ENCODE measurements at regions not wholly inside any gene's neighbourhood (a gene's known extent, or its start where the extent isn't known, plus 50 kb on each side); places are given as distances from the start of the nearest gene placed in this dataset.

DNA sequence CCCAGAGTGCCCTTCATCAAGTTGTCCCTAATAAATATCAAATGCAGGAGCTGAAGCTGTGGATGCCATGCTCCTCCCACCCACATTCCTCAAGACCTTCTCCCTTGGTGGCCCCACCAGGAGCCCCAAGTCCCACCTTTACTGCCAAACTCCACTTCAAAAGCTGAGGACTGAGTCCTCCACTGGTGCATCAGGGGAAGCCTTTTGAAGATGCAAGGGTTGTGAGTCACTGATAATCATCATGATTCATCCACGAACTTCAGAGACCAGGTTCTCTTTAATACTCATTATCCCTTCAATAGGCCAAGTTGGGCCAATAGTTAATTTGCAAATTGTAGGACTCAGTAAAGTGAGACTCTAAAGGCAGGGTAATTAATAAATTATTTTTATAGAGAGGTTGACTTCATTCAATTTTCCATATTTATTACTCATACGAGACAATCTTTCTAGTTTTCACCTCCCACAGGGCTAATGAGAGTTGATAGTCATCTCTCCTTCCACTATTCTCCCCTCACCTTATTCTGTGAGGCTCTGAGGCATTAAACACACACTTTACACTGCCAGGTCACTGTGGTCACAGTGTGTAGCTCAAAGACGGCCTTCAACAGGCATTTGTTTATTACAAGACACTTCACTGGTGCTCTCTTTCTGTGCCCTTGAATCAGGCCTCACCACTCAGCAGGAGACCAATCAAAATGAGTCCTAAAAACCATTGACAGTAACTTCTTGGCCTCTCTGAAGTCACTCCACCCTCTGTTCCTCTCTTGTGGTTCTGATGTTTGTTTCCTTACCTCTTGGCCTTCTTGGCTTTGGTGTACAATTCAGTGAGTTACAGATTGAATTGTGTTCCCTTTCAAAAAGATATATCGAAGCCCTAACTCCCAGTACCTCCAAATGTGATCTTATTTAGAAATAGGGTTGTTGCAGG is 99.9 kb downstream of the TRIB2 start:
- TF ChIP-seq POLR2AphosphoS5 (IDR thresholded peaks at IDR 0.05; ENCODE audit: low read depth, low read length) = no peak
- TF ChIP-seq, protein P1, sequence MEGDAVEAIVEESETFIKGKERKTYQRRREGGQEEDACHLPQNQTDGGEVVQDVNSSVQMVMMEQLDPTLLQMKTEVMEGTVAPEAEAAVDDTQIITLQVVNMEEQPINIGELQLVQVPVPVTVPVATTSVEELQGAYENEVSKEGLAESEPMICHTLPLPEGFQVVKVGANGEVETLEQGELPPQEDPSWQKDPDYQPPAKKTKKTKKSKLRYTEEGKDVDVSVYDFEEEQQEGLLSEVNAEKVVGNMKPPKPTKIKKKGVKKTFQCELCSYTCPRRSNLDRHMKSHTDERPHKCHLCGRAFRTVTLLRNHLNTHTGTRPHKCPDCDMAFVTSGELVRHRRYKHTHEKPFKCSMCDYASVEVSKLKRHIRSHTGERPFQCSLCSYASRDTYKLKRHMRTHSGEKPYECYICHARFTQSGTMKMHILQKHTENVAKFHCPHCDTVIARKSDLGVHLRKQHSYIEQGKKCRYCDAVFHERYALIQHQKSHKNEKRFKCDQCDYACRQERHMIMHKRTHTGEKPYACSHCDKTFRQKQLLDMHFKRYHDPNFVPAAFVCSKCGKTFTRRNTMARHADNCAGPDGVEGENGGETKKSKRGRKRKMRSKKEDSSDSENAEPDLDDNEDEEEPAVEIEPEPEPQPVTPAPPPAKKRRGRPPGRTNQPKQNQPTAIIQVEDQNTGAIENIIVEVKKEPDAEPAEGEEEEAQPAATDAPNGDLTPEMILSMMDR (IDR thresholded peaks at IDR 0.05) = no peak
- TF ChIP-seq TCF7L2 (IDR thresholded peaks at IDR 0.05; ENCODE audit: low read depth, low read length) = no peak
- TF ChIP-seq SIN3A (IDR thresholded peaks at IDR 0.05; ENCODE audit: borderline replicate concordance, insufficient read depth, low read depth, low read length) = no peak

Measured in Panc1 (cell line).